GM12874 (cell line): ENCODE measurements at regions not wholly inside any gene's neighbourhood (a gene's known extent, or its start where the extent isn't known, plus 50 kb on each side); places are given as distances from the start of the nearest gene placed in this dataset.

Experiments used
- TF ChIP-seq, protein P1 (sequence below): IDR thresholded peaks from 2 replicates; pipeline ENCODE4 v1.5.1; 2011; ENCODE audit warnings: low read depth, mild to moderate bottlenecking, control low read depth, low read length, moderate library complexity; ENCODE audit not compliant: insufficient read depth

DNA sequence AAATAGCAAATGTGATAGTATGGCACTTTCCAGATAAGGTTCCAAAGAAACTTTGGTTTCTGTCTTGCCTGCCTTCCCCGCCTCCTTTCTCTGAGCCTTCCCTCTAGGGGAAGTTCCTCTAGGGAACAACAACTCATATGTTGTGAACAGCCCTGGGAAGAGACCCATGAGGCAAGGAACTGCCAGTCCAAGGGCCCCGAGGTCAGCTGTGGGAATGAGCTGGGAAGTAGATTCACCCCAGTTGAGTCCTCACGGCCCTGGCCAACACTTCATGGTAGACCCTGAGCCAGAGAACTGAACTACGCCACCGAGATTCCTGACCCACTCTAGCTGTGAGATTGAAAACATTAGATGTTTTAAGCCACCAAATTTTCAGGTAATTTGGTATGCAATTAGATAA is 154.5 kb upstream of the CCDC68 start:
- TF ChIP-seq, protein P1, sequence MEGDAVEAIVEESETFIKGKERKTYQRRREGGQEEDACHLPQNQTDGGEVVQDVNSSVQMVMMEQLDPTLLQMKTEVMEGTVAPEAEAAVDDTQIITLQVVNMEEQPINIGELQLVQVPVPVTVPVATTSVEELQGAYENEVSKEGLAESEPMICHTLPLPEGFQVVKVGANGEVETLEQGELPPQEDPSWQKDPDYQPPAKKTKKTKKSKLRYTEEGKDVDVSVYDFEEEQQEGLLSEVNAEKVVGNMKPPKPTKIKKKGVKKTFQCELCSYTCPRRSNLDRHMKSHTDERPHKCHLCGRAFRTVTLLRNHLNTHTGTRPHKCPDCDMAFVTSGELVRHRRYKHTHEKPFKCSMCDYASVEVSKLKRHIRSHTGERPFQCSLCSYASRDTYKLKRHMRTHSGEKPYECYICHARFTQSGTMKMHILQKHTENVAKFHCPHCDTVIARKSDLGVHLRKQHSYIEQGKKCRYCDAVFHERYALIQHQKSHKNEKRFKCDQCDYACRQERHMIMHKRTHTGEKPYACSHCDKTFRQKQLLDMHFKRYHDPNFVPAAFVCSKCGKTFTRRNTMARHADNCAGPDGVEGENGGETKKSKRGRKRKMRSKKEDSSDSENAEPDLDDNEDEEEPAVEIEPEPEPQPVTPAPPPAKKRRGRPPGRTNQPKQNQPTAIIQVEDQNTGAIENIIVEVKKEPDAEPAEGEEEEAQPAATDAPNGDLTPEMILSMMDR, result no peak

DNA sequence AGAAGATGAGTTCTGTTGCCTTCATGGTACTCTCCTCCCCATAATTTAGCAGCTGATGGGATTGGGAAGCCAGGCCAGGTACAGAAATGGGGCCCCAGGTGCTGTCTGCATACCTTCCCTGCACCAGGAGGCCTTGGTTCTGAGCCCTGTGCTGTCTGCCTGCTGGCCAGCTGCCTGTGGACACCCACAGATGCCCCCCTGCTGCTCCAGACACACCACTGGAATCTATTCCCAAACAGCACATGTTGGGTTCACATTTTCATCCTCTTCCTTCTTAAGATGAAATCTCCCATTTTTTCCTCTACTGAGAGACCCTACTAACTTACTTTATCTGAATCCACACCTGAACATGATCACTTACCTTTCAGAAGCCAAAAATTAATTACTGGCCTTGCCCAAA is 152.0 kb upstream of the CCDC68 start:
- TF ChIP-seq, protein P1, result no peak

DNA sequence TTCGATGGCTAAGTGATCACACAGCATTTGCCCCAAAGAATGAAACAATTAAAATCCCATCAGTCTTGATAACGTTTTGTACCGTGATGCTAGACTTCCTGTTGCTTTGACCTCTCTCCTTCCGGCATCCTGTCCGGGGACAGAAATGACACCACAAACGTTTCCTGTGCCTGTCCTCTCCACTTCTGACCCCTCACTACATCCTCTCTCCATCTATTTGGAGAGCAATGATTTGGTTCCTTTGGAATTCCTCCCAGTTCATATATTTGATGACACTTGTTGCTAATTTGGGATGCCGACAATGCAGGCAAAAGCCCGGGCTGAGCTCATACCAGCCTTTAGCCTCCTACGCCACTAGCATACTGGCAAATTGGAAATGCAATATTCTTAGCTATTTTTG is 151.2 kb upstream of the CCDC68 start:
- TF ChIP-seq, protein P1, result no peak

DNA sequence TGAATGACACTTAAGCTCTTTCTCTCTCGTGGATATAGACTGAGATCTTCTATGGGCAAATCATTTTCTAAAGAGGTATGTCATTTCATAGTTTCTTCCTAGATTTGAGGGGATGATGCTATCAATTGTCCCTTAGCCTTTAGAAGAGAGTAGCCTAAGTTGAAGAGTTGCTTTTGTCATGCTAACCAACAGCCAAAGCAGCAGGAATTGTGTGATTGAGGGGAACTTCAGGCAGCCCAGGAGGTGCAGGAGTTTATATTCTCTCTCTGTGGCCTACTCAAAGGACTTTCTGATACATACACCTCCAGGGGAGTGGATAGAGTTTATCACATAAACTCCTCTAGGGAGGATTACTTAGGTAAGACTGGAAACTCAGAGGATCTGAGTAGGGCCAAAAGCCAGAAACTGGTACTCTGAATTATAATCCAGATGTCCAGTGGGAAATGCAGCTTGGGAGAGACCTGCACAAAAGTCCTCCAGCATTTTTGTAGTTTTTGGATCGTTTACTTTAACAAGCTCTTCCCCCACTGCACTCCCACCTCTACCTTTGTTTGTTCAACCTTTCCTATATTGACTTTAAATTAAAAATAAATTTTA is 150.7 kb upstream of the CCDC68 start:
- TF ChIP-seq, protein P1, result no peak

DNA sequence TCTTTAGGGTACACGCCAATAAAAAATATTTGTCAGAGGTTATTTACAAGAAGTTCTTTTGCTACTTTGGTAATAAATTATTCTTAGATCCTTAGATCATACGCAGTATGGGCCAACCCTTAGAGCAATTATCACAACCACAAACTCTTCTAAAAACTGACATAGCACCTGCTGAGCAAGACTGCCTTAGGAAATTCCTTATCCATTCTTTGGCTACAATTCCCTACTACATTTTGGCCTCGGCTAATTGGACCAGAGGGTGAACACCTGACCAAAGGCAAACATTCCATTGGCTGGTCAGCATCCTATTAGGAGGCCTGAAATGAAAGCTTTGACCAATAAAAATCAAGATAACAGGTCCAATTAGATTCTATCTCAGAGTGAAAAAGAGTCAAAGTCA is 147.6 kb upstream of the CCDC68 start:
- TF ChIP-seq, protein P1, result no peak

DNA sequence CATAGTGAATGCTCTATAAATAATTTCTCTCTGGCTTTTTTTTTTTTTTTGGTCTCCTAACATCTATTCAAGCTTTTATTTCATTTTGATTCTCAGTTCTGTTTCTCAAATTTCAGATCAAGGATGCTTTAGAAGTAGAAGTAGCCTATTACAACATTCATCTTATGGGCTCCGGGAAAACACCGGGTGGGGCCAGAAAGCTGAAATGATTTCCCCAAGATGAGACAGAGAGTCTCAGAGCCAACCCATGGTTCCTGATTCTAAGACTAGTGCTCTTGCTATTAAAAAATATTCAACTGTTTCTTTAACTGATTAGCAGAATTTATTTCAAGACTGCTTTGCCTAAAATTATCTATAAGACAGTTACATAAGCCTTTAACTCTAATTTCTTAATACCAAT is 147.2 kb upstream of the CCDC68 start:
- TF ChIP-seq, protein P1, result no peak

DNA sequence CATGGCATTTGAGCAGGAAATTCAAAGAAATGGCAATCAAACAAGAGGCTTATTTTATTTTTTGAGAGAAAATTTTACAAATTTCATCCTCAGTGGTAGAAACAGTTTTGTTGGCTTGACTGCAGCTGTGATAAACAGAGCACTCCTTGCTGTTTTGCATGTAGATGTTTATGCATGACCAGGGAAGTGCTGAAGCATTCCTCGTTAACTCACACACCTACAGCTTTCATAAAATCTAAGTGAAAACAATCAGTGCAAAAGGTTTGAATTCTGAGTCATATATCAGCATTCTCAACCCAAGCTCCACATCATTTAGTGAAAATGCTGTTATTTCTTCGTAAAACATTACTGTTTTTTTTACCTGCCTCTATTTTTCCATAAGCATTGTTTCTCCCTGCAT is 146.6 kb upstream of the CCDC68 start:
- TF ChIP-seq, protein P1, result no peak

DNA sequence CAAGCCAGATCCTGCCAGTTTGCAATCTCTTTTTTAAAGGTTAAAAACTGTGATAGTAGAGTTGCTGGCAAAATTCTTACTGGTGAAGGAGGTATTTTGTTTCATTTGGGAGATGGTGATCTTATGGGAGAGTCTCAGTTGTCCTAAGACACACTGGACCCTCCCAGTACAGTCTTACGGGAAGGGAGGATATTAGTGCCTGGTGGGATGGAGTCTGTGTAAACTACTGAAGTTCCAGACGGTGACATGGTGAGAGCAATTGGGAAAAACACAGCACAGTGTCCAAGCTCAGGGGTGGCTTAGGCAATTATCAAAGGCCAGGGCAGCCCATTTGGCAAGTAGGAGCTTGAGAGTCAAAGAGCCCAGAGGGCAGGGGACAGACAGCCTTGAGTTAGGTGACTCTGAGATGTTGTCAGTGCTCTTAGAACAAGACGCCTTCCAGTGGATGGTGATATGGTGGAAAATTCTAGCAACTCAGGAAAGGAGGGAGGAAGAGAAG is 143.7 kb upstream of the CCDC68 start:
- TF ChIP-seq, protein P1, result no peak
